ENCODE measurements at regions not wholly inside any gene's neighbourhood (a gene's known extent, or its start where the extent isn't known, plus 50 kb on each side); places are given as distances from the start of the nearest gene placed in this dataset.

DNA sequence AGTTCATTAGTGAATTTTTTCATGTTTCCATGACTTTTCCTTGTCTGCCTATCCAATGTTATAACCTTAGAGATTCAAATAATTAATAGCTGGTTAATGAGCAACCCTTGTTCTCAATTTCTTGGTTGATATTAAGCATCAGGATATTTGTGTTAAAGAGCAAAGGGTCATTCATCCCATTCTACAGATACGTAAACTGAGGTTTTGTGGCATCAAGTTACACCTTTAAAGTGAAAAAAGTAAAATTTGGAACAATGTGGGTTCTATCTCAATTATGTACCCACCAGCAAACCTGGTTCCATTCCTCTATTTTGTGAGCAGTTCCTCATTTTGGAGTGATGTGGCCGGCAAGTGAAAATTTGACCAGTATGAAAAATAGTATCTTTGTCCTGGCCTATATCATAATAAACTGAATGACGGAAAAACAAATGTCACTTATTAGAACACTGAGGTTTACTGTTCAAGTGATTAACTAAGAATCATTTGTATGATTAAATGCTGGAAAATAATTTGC lies 220.5 kb upstream of the ATP5MC3 start:
- Histone ChIP-seq H3K36me3 (no peaks in the 10 kb centered on the region), H3K4me3 (no peak overlapping the region), H3K9me3 (no peaks in the 10 kb centered on the region), H3K27me3 (no peaks in the 10 kb centered on the region), H3K4me1 (no peaks in the 10 kb centered on the region), H3K27ac (no peak overlapping the region)
- intact Hi-C loops (cut with DNase I) = no loop called here
- no peak for DNase-seq
- TF ChIP-seq, protein P1, sequence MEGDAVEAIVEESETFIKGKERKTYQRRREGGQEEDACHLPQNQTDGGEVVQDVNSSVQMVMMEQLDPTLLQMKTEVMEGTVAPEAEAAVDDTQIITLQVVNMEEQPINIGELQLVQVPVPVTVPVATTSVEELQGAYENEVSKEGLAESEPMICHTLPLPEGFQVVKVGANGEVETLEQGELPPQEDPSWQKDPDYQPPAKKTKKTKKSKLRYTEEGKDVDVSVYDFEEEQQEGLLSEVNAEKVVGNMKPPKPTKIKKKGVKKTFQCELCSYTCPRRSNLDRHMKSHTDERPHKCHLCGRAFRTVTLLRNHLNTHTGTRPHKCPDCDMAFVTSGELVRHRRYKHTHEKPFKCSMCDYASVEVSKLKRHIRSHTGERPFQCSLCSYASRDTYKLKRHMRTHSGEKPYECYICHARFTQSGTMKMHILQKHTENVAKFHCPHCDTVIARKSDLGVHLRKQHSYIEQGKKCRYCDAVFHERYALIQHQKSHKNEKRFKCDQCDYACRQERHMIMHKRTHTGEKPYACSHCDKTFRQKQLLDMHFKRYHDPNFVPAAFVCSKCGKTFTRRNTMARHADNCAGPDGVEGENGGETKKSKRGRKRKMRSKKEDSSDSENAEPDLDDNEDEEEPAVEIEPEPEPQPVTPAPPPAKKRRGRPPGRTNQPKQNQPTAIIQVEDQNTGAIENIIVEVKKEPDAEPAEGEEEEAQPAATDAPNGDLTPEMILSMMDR (IDR thresholded peaks at IDR 0.05) = no peak
- TF ChIP-seq EP300 (IDR thresholded peaks at IDR 0.05) (no peak), POLR2AphosphoS5 (IDR thresholded peaks at IDR 0.05) (no peak), POLR2A (IDR thresholded peaks at IDR 0.05) (no peak)
- WGBS, 2 donors = 90 to 95% methylated on average over 3 of the region's 3 CpGs

DNA sequence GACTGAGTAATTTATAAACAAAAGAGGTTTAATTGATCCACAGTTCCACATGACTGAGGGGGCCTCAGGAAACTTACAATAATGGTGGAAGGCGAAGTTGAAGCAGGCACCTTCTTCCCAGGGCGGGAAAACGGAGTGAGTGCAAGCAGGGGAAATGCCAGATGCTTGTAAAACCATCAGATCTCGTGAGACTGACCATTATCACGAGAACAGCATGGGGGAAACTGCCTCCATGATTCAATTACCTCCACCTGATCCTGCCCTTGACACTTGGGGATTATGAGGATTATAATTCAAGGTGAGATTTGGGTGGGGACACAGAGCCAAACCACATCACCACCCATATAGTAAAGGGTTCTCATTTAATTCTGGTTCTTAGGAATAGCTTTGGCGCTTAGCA lies 219.5 kb upstream of the ATP5MC3 start:
- no peak overlapping the region for H3K4me3 ChIP-seq
- no peak overlapping the region for H3K27ac ChIP-seq
- H3K9me3 ChIP-seq = no peaks in the 10 kb centered on the region
- no peaks in the 10 kb centered on the region for H3K4me1 ChIP-seq
- 74 to 78% methylated on average over 6 of the region's 6 CpGs for WGBS, 2 donors
- intact Hi-C loops (cut with DNase I) = no loop called here
- no peaks in the 10 kb centered on the region for H3K27me3 ChIP-seq
- no peaks in the 10 kb centered on the region for H3K36me3 ChIP-seq
- TF ChIP-seq, protein P1 (IDR thresholded peaks at IDR 0.05) = no peak
- no peak for TF ChIP-seq EP300 (IDR thresholded peaks at IDR 0.05)
- no peak for TF ChIP-seq POLR2AphosphoS5 (IDR thresholded peaks at IDR 0.05)
- TF ChIP-seq POLR2A (IDR thresholded peaks at IDR 0.05) = no peak
- no peak for DNase-seq

- WGBS, 2 donors = 55 to 71% methylated on average over 4 of the region's 4 CpGs
Measured at GRCh38 chr2:175399326-175399725, 217.8 kb upstream of the ATP5MC3 start.

DNA sequence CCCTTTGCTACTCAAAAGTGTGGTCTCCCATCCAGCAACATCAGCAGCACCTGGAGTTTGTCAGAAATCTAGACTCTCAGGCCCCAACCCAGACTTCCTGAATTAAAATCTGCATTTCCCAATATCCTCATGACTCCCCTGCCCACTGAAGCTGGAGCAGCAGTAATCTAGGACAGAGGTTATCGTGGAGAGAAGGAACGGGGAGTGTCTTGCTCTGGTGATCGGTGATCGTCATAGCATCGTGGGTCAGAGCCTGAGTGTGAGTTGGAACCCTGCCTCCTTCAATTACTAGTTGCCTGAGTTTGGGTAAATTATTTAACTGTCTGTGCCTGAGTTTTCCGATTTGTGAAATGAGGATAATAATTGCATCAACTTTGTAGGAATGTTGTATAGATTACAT lies 217.3 kb upstream of the ATP5MC3 start:
- DNase-seq = no peak
- no peak for TF ChIP-seq POLR2A (IDR thresholded peaks at IDR 0.05)
- TF ChIP-seq EP300 (IDR thresholded peaks at IDR 0.05) = no peak
- TF ChIP-seq, protein P1 (IDR thresholded peaks at IDR 0.05) = no peak
- TF ChIP-seq POLR2AphosphoS5 (IDR thresholded peaks at IDR 0.05) = no peak
- 83 to 89% methylated on average over 6 of the region's 6 CpGs for WGBS, 2 donors
- Histone ChIP-seq H3K4me3 (no peak overlapping the region), H3K27me3 (no peaks in the 10 kb centered on the region), H3K27ac (no peak overlapping the region), H3K9me3 (no peaks in the 10 kb centered on the region), H3K36me3 (no peaks in the 10 kb centered on the region), H3K4me1 (no peaks in the 10 kb centered on the region)
- intact Hi-C loops (cut with DNase I) = no loop called here

More at GRCh38 chr2:175399326-175399725, 217.8 kb upstream of the ATP5MC3 start:
- intact Hi-C loops (cut with DNase I) = no loop called here
- H3K9me3 ChIP-seq = no peaks in the 10 kb centered on the region
- DNase-seq = no peak
- no peaks in the 10 kb centered on the region for H3K4me1 ChIP-seq
- TF ChIP-seq POLR2AphosphoS5 (IDR thresholded peaks at IDR 0.05) (no peak), EP300 (IDR thresholded peaks at IDR 0.05) (no peak), POLR2A (IDR thresholded peaks at IDR 0.05) (no peak)
- TF ChIP-seq, protein P1 (IDR thresholded peaks at IDR 0.05) = no peak
- no peaks in the 10 kb centered on the region for H3K36me3 ChIP-seq
- H3K27ac ChIP-seq = no peak overlapping the region
- H3K27me3 ChIP-seq = no peaks in the 10 kb centered on the region
- H3K4me3 ChIP-seq = no peak overlapping the region

DNA sequence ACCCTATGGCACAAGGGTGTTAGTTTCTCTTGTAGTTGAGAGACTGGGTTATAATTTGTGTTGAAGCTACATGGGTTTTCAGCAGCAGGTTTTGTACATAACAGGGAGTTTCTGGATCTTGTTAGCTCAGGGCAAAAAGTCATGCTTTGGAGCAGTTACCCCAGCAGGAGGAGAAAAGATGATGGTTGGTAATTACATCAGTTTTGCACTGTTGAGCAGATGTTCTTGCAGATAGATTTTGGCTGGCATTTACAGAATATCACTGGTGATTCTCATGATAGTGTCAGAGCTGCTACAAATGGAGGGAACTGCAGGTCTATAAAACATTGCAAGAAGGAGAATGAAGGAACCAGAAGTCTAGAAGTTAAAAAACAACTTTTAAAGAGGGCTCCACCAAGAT lies 215.2 kb upstream of the ATP5MC3 start:
- H3K9me3 ChIP-seq = no peaks in the 10 kb centered on the region
- no peak for TF ChIP-seq POLR2AphosphoS5 (IDR thresholded peaks at IDR 0.05)
- TF ChIP-seq, protein P1 (IDR thresholded peaks at IDR 0.05) = no peak
- no peak for DNase-seq
- no peaks in the 10 kb centered on the region for H3K4me1 ChIP-seq
- no peaks in the 10 kb centered on the region for H3K36me3 ChIP-seq
- H3K27me3 ChIP-seq = no peaks in the 10 kb centered on the region
- no peak overlapping the region for H3K27ac ChIP-seq
- no peak overlapping the region for H3K4me3 ChIP-seq
- intact Hi-C loops (cut with DNase I) = no loop called here
